ENCODE measurements at regions not wholly inside any gene's neighbourhood (a gene's known extent, or its start where the extent isn't known, plus 50 kb on each side); places are given as distances from the start of the nearest gene placed in this dataset.

DNA sequence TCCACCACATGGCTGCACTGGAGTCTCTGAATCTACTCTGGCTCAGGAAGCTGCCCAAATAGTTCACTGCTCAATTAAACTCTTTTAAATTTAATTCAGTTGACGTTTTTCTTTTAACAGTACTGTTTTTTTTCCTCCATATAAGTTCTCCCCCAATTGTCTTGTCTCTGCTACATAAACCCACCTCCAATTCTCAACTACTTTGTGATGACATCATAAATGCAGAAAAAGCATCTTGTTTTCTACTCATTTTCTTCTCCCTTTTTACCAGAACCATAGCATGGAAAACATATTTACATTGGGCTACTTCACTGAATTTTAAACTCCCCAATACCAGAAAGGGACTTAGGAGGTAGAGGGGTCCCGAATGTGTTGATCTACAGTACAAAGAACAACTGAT lies 270.4 kb downstream of the GPD2 start:
- TF ChIP-seq SNAI2 (CRISPR knock-in tag; IDR thresholded peaks at IDR 0.05) (no peak), ISL1 (CRISPR knock-in tag; IDR thresholded peaks at IDR 0.05) (no peak), OSR1 (CRISPR knock-in tag; IDR thresholded peaks at IDR 0.05) (no peak)
- ATAC-seq, result no peak

DNA sequence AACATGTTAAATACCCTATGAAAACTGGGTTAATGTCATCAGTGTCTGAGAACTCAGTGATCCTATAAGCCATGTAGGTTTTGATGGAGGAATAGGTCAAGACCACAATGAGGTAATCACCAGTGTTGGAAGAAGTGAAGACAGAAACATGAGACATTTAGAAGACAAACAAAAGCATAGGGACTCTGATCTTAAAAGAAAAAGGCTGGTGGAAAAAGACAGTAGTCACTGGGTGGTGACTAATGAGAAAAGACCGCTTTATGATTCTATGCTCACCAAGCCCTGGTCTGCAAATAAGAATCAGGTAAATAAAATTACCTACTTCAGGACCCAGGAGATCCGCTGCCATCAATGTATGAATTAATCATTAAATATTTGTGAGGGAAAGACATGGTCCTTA lies 271.9 kb downstream of the GPD2 start:
- TF ChIP-seq CSDC2 (CRISPR knock-in tag; IDR thresholded peaks at IDR 0.05) (no peak), TOX (CRISPR knock-in tag; IDR thresholded peaks at IDR 0.05; ENCODE audit: borderline replicate concordance) (no peak), ZNF565 (CRISPR knock-in tag; conservative IDR thresholded peaks at IDR 0.05; ENCODE audit: low read depth) (no peak), ZFP3 (CRISPR knock-in tag; IDR thresholded peaks at IDR 0.05) (no peak), ZC3H10 (CRISPR knock-in tag; IDR thresholded peaks at IDR 0.05) (no peak)
- ATAC-seq, result no peak

DNA sequence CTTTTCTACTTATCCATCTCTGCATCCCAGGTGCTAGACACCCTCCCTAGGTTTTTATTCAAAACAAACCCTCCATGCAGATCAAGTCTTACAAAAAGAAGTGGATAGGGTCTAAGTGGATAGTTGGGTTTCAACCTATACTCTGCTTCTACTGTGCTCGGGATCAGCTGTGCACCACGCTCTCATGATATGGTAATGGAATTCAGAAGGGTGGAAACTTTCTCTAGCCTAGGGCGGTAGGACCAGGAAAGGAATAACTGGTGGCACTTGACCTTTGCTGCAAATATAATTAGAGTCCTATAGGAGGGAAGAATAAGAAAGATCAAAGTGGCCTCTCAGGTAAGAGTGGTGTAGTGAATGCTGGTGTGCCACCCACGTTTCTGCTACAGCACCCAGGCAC lies 272.9 kb downstream of the GPD2 start:
- no peak for ATAC-seq
- TF ChIP-seq, protein P1, sequence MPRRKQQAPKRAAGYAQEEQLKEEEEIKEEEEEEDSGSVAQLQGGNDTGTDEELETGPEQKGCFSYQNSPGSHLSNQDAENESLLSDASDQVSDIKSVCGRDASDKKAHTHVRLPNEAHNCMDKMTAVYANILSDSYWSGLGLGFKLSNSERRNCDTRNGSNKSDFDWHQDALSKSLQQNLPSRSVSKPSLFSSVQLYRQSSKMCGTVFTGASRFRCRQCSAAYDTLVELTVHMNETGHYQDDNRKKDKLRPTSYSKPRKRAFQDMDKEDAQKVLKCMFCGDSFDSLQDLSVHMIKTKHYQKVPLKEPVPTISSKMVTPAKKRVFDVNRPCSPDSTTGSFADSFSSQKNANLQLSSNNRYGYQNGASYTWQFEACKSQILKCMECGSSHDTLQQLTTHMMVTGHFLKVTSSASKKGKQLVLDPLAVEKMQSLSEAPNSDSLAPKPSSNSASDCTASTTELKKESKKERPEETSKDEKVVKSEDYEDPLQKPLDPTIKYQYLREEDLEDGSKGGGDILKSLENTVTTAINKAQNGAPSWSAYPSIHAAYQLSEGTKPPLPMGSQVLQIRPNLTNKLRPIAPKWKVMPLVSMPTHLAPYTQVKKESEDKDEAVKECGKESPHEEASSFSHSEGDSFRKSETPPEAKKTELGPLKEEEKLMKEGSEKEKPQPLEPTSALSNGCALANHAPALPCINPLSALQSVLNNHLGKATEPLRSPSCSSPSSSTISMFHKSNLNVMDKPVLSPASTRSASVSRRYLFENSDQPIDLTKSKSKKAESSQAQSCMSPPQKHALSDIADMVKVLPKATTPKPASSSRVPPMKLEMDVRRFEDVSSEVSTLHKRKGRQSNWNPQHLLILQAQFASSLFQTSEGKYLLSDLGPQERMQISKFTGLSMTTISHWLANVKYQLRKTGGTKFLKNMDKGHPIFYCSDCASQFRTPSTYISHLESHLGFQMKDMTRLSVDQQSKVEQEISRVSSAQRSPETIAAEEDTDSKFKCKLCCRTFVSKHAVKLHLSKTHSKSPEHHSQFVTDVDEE (CRISPR knock-in tag; IDR thresholded peaks at IDR 0.05), result no peak
- TF ChIP-seq, protein P2, sequence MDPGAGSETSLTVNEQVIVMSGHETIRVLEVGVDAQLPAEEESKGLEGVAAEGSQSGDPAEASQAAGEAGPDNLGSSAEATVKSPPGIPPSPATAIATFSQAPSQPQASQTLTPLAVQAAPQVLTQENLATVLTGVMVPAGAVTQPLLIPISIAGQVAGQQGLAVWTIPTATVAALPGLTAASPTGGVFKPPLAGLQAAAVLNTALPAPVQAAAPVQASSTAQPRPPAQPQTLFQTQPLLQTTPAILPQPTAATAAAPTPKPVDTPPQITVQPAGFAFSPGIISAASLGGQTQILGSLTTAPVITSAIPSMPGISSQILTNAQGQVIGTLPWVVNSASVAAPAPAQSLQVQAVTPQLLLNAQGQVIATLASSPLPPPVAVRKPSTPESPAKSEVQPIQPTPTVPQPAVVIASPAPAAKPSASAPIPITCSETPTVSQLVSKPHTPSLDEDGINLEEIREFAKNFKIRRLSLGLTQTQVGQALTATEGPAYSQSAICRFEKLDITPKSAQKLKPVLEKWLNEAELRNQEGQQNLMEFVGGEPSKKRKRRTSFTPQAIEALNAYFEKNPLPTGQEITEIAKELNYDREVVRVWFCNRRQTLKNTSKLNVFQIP (CRISPR knock-in tag; IDR thresholded peaks at IDR 0.05; ENCODE audit: borderline replicate concordance, low read depth), result no peak
- no peak for TF ChIP-seq TOX (CRISPR knock-in tag; IDR thresholded peaks at IDR 0.05; ENCODE audit: borderline replicate concordance)
- TF ChIP-seq, protein P3, sequence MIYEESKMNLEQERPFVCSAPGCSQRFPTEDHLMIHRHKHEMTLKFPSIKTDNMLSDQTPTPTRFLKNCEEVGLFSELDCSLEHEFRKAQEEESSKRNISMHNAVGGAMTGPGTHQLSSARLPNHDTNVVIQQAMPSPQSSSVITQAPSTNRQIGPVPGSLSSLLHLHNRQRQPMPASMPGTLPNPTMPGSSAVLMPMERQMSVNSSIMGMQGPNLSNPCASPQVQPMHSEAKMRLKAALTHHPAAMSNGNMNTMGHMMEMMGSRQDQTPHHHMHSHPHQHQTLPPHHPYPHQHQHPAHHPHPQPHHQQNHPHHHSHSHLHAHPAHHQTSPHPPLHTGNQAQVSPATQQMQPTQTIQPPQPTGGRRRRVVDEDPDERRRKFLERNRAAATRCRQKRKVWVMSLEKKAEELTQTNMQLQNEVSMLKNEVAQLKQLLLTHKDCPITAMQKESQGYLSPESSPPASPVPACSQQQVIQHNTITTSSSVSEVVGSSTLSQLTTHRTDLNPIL (CRISPR knock-in tag; IDR thresholded peaks at IDR 0.05; ENCODE audit: low read depth), result no peak
- no peak for TF ChIP-seq ZNF565 (CRISPR knock-in tag; conservative IDR thresholded peaks at IDR 0.05; ENCODE audit: low read depth)
- no peak for TF ChIP-seq ESRRG (CRISPR knock-in tag; IDR thresholded peaks at IDR 0.05)
- TF ChIP-seq ZC3H10 (CRISPR knock-in tag; IDR thresholded peaks at IDR 0.05), result no peak
- TF ChIP-seq, protein P4, sequence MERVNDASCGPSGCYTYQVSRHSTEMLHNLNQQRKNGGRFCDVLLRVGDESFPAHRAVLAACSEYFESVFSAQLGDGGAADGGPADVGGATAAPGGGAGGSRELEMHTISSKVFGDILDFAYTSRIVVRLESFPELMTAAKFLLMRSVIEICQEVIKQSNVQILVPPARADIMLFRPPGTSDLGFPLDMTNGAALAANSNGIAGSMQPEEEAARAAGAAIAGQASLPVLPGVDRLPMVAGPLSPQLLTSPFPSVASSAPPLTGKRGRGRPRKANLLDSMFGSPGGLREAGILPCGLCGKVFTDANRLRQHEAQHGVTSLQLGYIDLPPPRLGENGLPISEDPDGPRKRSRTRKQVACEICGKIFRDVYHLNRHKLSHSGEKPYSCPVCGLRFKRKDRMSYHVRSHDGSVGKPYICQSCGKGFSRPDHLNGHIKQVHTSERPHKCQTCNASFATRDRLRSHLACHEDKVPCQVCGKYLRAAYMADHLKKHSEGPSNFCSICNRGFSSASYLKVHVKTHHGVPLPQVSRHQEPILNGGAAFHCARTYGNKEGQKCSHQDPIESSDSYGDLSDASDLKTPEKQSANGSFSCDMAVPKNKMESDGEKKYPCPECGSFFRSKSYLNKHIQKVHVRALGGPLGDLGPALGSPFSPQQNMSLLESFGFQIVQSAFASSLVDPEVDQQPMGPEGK (CRISPR knock-in tag; IDR thresholded peaks at IDR 0.05; ENCODE audit: borderline replicate concordance), result no peak
- no peak for TF ChIP-seq ZNF70 (CRISPR knock-in tag; IDR thresholded peaks at IDR 0.05)
- TF ChIP-seq CSDC2 (CRISPR knock-in tag; IDR thresholded peaks at IDR 0.05), result no peak
- no peak for TF ChIP-seq TCF4 (CRISPR knock-in tag; IDR thresholded peaks at IDR 0.05; ENCODE audit: borderline replicate concordance)
- TF ChIP-seq ISL1 (CRISPR knock-in tag; IDR thresholded peaks at IDR 0.05), result no peak

DNA sequence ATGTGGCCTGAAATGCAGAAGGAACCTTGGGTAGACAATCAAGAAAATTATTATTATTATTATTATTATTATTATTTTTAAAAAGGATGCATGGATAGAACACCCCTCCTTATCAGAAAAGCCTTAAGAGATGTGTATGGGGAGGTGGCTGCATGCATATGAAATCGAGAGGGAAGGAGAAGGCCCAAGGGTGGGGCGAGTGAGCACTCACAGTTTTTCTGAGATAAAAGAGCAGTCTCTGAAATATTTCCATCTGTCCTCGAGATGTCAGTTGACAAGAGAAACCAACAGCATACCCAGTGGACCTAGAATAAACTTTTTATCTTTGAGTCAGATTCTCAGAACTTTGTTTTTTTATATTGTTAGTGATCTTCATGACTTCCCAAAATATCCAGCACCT lies 282.9 kb downstream of the GPD2 start:
- no peak for ATAC-seq
- TF ChIP-seq TOX (CRISPR knock-in tag; IDR thresholded peaks at IDR 0.05; ENCODE audit: borderline replicate concordance), result no peak
- no peak for TF ChIP-seq GLIS3 (CRISPR knock-in tag; IDR thresholded peaks at IDR 0.05)
- no peak for TF ChIP-seq ZNF565 (CRISPR knock-in tag; conservative IDR thresholded peaks at IDR 0.05; ENCODE audit: low read depth)
- no peak for TF ChIP-seq PPARA (CRISPR knock-in tag; IDR thresholded peaks at IDR 0.05; ENCODE audit: borderline replicate concordance)
- no peak for TF ChIP-seq ISL1 (CRISPR knock-in tag; IDR thresholded peaks at IDR 0.05)
- TF ChIP-seq, protein P1 (CRISPR knock-in tag; IDR thresholded peaks at IDR 0.05), result no peak
- TF ChIP-seq, protein P2 (CRISPR knock-in tag; IDR thresholded peaks at IDR 0.05; ENCODE audit: borderline replicate concordance, low read depth), result no peak
- TF ChIP-seq ZC3H10 (CRISPR knock-in tag; IDR thresholded peaks at IDR 0.05), result no peak
- no peak for TF ChIP-seq ZNF70 (CRISPR knock-in tag; IDR thresholded peaks at IDR 0.05)
- no peak for TF ChIP-seq ZNF8 (CRISPR knock-in tag; IDR thresholded peaks at IDR 0.05)
- TF ChIP-seq ARNTL (CRISPR knock-in tag; IDR thresholded peaks at IDR 0.05; ENCODE audit: borderline replicate concordance, low read depth), result no peak
- TF ChIP-seq CSDC2 (CRISPR knock-in tag; IDR thresholded peaks at IDR 0.05), result no peak
- TF ChIP-seq ZFP30 (CRISPR knock-in tag; IDR thresholded peaks at IDR 0.05), result no peak
- TF ChIP-seq, protein P5, sequence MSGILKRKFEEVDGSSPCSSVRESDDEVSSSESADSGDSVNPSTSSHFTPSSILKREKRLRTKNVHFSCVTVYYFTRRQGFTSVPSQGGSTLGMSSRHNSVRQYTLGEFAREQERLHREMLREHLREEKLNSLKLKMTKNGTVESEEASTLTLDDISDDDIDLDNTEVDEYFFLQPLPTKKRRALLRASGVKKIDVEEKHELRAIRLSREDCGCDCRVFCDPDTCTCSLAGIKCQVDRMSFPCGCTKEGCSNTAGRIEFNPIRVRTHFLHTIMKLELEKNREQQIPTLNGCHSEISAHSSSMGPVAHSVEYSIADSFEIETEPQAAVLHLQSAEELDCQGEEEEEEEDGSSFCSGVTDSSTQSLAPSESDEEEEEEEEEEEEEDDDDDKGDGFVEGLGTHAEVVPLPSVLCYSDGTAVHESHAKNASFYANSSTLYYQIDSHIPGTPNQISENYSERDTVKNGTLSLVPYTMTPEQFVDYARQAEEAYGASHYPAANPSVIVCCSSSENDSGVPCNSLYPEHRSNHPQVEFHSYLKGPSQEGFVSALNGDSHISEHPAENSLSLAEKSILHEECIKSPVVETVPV (CRISPR knock-in tag; IDR thresholded peaks at IDR 0.05), result no peak
- TF ChIP-seq ESRRG (CRISPR knock-in tag; IDR thresholded peaks at IDR 0.05), result no peak
